RWPE1 (cell line): ENCODE measurements at regions not wholly inside any gene's neighbourhood (a gene's known extent, or its start where the extent isn't known, plus 50 kb on each side); places are given as distances from the start of the nearest gene placed in this dataset.

Source experiments
- CTCF ChIA-PET: fragments of 350-600 bp; sonication (Branson Sonifier 250); formaldehyde crosslinking; extraction: SDS; loops from one replicate; lab custom pipeline; 2021; lab: Yijun Ruan, JAX
- POLR2A ChIA-PET: fragments of 400-600 bp; formaldehyde crosslinking; extraction: SDS; loops from one replicate; lab custom pipeline; 2020; ENCODE audit warnings: antibody characterized with exemption; ENCODE audit not compliant: low non-redundant PET; lab: Yijun Ruan, JAX
- DNase-seq: peaks from one replicate; pipeline ENCODE4 v3.0.0; 2012; ENCODE audit warnings: low spot score
- H3K27ac ChIP-seq: fragments of 450-650 bp; 2 replicates; pipeline ENCODE4 v1.5.1; 2017
- TF ChIP-seq, protein P1 (sequence below): fragments of 450-650 bp; conservative IDR thresholded peaks from 2 replicates; pipeline ENCODE4 v1.5.1; 2017; ENCODE audit warnings: low read depth, mild to moderate bottlenecking

DNA sequence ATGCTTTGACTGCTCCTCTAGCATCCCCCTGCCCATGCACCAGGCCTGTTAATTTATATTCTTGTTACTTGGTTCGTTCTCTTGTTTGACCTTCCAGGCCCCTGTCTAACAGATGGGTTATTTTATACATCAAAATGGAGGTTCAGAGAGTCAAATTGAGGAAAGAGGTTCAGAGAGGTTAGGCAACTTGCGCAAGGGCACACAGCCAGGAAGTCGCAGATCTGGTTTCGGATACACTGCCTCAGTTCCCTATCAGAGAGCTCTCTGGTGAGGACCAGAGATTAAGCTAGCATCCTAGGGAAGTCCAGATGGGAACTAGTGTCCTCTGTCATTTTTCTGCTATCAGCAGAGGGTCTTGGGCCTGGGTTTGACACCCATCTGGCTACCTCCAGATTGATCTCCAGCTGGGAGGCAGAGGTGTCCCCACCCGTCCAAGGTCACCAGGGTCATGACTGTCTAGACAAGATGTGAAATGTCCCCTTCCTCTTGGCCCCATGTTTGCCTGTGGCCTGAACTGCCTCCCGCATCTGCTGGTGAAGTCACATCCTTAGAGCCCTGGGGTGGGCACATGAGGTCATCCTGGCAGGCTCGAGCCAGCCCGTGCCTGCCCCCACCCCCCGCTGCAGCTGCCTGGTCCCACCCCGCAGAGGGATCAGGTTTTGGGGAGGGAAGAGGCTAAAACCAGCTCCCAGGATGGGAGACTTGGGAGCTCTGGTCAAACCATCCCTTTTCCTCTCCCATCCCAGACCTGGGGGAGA, 84.3 kb upstream of the NCOR2 start:
- DNase-seq, result no peak
- ChIA-PET CTCF (no interaction called here), POLR2A (no interaction called here)
- H3K27ac ChIP-seq, result peak overlapping the region; percentile 60
- TF ChIP-seq, protein P1, sequence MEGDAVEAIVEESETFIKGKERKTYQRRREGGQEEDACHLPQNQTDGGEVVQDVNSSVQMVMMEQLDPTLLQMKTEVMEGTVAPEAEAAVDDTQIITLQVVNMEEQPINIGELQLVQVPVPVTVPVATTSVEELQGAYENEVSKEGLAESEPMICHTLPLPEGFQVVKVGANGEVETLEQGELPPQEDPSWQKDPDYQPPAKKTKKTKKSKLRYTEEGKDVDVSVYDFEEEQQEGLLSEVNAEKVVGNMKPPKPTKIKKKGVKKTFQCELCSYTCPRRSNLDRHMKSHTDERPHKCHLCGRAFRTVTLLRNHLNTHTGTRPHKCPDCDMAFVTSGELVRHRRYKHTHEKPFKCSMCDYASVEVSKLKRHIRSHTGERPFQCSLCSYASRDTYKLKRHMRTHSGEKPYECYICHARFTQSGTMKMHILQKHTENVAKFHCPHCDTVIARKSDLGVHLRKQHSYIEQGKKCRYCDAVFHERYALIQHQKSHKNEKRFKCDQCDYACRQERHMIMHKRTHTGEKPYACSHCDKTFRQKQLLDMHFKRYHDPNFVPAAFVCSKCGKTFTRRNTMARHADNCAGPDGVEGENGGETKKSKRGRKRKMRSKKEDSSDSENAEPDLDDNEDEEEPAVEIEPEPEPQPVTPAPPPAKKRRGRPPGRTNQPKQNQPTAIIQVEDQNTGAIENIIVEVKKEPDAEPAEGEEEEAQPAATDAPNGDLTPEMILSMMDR, result no peak

DNA sequence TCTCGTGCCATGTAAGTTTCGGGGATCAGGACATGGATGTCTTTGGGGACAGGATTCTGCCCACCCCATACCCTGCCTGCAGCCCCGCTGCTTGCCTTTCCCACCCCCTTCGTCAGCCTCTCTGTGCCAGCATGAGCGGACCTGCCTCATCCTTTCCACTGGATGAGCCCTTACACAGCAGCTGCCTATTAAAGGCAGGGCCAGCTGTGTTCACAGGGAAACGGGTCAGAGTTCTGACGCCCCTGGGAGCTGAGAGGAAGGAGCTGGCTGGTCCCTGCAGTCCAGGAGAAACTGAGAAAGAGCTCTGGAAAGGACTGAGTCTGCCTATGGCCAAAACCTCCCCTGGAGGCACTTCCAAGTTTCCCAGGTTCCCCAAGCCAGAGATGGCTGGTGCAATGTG, 83.5 kb upstream of the NCOR2 start:
- DNase-seq, result no peak
- H3K27ac ChIP-seq, result peak overlapping the region; percentile 42
- TF ChIP-seq, protein P1, result no peak
- ChIA-PET CTCF (no interaction called here), POLR2A (no interaction called here)

DNA sequence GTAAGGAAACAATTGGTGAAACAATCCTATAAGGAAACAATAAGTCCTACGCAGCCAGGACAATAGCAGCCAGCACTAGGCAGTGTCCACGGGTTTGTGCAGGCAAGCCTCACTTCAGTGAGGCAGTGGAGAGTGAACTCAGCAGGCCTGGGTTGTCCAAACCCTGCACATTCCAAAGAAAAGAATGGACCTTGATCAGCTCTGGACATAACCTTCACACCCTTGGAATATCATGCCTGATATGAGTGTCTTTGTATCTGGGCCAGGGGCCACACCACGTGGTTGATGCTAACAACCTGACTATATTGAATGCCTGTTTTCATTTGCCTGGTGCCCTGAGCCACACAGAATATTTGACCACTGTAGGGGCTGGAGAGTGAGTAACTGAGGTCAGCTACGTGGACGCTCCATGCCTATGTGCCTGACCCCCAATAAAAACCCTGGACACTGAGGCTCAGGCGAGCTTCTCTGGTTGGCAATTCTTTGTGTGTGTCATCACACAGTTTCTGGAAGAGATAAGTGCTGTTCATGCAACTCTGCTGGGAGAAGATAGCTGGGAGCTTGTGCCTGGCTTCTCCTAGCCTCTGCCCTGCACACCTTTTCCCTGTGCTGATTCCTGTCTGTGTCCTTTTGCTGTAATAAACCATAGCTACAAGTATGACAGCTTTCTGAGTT, 81.4 kb upstream of the NCOR2 start:
- TF ChIP-seq, protein P1, result no peak
- CTCF ChIA-PET, result interaction anchor here (1.2 kb wide), 1 partner anchor 13 kb away, joined by 3 read pairs; no protein-coding TSS in a partner anchor

DNA sequence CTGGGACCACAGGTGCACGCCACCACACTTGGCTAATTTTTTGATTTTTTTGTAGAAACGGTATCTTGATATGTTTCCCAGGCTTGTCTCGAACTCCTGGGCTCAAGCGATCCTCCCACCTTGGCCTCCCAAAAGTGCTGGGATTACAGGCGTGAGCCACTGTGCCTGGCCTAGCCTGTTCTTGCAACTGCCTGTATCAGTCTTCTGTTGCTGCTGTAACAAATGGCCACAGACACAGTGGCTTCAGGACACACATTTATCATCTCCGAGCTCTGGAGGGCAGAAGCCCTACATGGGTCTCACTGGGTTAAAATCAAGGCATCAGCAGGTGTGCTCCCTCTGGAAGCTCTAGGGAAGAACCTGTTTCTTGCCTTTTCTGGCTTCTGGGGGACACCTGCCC, 79.9 kb upstream of the NCOR2 start:
- ChIA-PET POLR2A (no interaction called here), CTCF (no interaction called here)
- DNase-seq, result no peak
- TF ChIP-seq, protein P1, result no peak
- H3K27ac ChIP-seq, result 0 out of 2 replicates have a peak overlapping the region, but pooled peaks have one; percentile 7

More for the DNA sequence above, 81.4 kb upstream of the NCOR2 start:
- no peak overlapping the region for H3K27ac ChIP-seq
- DNase-seq, result no peak
- POLR2A ChIA-PET, result no interaction called here

DNA sequence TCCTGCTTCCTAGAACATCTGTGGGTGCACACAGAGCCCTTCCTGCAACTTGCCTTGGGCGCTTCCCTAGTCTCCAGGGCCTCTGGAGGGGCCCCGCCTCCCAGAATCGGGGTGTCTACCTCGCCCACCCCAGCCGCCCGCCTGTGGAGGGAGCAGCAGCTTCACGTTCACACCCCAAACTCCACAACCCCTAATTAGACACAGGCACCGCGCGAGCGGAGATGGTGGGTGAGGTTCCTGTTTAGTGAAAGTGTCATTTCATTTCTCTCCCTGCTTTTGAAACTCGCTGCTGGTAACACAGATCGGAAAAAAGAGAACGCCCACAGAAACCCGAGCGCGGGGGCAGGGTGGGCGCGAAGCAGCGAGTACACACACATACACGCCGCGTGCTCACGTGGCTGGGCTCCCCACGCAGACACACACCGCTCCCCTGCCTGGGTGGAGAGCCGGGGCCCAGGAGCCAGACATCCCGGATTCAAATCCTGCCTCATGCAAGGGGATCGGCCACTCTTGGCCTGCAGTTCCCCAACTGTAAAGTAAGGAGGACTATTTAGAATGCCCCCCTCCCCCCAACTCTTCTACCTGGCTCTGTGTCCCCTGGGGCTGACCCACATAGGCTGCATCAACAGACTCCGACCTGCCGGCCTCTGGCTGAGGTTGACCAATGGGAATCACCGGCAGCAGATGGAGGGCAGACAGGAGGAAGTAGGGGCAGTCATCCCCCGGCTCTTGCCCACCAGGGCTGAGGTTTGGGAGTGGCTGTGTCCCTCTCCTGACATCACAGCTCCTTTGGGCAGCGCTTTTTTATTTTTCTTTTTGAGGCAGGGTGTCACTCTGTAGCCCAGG, 79.2 kb upstream of the NCOR2 start:
- POLR2A ChIA-PET, result no interaction called here

More for the DNA sequence above, 79.2 kb upstream of the NCOR2 start:
- H3K27ac ChIP-seq, result 0 out of 2 replicates have a peak overlapping the region, but pooled peaks have one; percentile 7
- DNase-seq, result no peak
- TF ChIP-seq, protein P1, result no peak
- CTCF ChIA-PET, result no interaction called here
